Ovary (tissue), 3 donors: ENCODE measurements at regions not wholly inside any gene's neighbourhood (a gene's known extent, or its start where the extent isn't known, plus 50 kb on each side); places are given as distances from the start of the nearest gene placed in this dataset.

ENCODE experiments used
- CTCF ChIP-seq, 3 donors: fragments of 450-650 bp in 2 of 3; fragments of 200-600 bp in 1 of 3; IDR thresholded peaks; one replicate each; pipeline versions ENCODE4 v1.5.1 to v1.8.0; 2016 to 2022; ENCODE audit warnings: antibody characterized with exemption in 3 of 3, mild to moderate bottlenecking in 1 of 3
- POLR2A ChIP-seq: fragments of 450-650 bp; IDR thresholded peaks from one replicate; pipeline ENCODE4 v1.6.1; 2017; ENCODE audit warnings: antibody characterized with exemption, mild to moderate bottlenecking, moderate library complexity
- donor health status: DM: no; HTN: no; CAD: no.

- TF ChIP-seq CTCF (IDR thresholded peaks at IDR 0.05) (no peak), POLR2A (no peak)
Measured at GRCh38 chr17:15117239-15117638, 147.9 kb downstream of the PMP22 start.
